OCI-M2 (cell line): ENCODE measurements at regions not wholly inside any gene's neighbourhood (a gene's known extent, or its start where the extent isn't known, plus 50 kb on each side); places are given as distances from the start of the nearest gene placed in this dataset.
"Not testable (repeated sequence)": the region's sequence is repeated elsewhere in the genome, so short reads cannot be mapped to it uniquely, and the experiment has no call there.

Experiments used
- DNase-seq: peaks from one replicate; lab custom pipeline; 2025; ENCODE audit not compliant: unreplicated experiment; lab: John Stamatoyannopoulos, UW

DNA sequence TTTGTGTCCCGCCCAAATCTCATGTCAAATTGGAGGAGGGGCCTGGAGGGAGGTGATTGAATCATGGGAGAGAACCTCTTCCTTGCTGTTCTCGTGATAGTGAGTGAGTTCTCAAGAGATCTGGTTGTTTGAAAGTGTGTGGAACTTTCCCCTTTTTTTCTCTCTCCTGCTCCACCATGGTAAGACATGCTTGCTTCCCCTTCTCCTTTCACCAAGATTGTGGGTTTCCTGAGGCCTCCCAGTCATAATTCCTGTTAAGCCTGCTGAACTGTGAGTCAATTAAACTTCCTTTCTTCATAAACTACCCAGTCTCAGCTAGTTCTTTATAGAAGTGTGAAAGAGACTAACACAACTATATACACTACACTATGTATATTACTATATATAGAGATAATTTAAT, 697.8 kb upstream of the HS3ST1 start:
- no peak for DNase-seq

DNA sequence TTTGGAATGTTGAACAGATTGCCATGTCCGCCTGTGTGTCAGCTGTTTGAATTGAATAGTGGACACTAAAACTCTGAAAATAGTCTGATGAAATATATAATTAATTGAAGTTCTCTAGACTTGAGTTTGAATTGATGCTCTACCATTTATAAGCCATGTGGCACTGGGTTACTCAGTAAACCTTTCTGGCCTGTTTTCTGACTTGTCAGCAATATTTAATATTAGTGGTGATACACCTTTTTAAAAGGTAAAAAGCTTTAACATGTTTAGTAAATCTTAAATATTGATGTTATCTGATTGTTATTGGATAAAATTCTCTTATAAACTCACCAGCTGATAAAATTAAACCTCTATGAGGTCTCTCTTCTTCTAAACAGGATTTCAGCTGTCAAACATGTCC, 695.4 kb upstream of the HS3ST1 start:
- no peak for DNase-seq

DNA sequence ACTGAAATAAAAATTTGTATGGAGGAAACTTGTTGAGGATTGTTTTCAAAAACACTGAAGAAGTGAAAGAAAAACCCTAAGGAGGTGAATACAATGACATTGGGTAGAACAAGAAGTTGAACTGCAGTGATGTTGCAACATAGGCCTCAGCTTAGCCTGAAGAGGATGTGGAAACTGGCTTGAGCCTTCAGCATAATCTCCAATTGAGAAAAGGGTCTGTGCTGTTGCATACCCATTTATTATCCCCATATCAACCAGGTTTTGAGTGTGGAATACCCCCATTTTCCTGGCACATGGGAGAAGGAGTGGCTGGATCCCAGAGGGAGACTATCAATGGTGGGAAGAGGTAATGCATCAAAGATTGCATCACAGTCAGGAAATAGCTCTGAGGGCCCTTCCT, 695.0 kb upstream of the HS3ST1 start:
- no peak for DNase-seq

DNA sequence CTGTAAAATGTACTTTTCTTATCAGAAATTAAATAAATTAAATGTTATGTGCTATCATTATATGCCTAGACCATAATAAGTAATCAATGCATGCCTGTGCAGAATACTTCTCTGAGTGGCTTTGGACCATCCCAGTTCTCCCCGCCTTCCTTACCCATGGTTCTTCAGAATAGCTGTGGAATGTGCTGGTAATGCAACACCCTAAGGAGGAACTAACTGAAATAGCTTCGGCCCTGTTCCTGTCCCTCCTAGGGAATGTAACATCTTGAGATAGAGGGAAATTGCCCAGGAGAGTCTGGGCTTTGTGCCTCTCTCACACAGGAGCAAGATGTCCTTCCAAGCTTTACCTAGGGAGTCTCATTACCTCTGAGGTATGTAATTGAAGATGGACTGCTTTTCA, 693.6 kb upstream of the HS3ST1 start:
- DNase-seq: no peak

- no peak for DNase-seq
These were observed 692.3 kb upstream of the HS3ST1 start for GRCh38 chr4:12120968-12121367.

- no peak for DNase-seq
These were observed 690.0 kb upstream of the HS3ST1 start for GRCh38 chr4:12118651-12119213.

GRCh38 chr4:12116009-12116552, 687.4 kb upstream of the HS3ST1 start:
- no peak for DNase-seq

- no peak for DNase-seq
These were observed 681.9 kb upstream of the HS3ST1 start for GRCh38 chr4:12110627-12111026.

GRCh38 chr4:12109056-12109455, 680.4 kb upstream of the HS3ST1 start:
- DNase-seq: not testable (repeated sequence)

DNA sequence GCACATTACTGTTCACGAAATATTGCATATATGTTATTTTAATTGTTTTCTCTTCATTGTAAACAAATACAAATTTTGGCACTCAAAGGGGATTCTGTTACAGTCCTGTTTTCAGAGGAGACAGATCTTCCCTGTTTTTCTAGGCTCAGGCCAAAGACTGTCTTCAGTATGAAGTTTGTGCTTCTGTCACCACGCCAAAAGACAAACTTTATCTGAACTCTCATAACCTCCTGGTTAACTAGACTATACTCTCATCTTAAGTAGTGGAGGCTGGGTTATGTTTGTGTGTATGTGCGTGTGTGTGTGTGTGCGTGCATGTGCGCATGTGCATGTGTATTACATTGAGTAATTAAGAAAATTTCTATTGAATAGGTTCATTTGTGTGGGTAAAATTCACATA, 676.8 kb upstream of the HS3ST1 start:
- no peak for DNase-seq

GRCh38 chr4:12089920-12090319, 661.2 kb upstream of the HS3ST1 start:
- DNase-seq: not testable (repeated sequence)

DNA sequence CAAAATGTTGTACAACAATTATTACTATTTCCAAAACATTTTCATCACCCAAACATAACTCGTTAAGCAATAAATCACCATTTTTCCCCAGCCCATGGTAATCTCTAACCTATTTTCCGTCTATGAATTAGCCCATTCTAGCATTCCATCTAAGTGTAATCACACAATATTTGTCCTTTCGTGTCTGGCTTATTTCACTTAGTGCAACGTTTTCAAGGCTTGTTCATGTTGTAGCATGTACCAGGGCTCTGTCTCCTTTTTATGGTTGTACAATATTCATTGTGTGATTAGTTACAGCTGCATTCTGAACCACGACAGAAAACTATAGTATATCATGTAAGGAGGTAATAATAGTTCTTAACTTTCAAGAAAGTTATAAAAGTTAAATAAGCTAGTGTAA, 656.0 kb upstream of the HS3ST1 start:
- DNase-seq: no peak

GRCh38 chr4:12071316-12071715, 642.6 kb upstream of the HS3ST1 start:
- no peak for DNase-seq

DNA sequence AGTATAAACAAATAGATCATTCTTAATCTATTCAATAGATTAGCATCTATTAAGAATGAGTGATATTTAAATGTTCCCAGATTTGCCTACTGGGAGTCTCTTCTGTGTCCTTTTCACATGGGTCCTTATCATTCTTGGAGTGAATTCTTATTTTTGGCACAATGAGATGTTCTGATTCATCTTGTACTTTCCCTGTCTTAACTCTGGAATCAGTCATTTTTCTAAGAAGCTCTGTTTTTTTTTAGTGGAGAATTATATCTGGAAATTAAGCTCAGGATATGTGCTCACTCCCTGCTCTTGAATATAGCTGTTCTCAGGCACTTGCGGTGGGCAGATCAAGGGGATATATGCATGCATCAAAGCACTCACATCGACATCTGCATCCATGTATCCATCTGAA, 625.3 kb upstream of the HS3ST1 start:
- no peak for DNase-seq

- no peak for DNase-seq
These were observed 624.9 kb upstream of the HS3ST1 start for GRCh38 chr4:12053556-12053955.

GRCh38 chr4:12050357-12050756, 621.7 kb upstream of the HS3ST1 start:
- no peak for DNase-seq

GRCh38 chr4:12042818-12043217, 614.1 kb upstream of the HS3ST1 start:
- no peak for DNase-seq

- no peak for DNase-seq
These were observed 613.1 kb upstream of the HS3ST1 start for GRCh38 chr4:12041828-12042227.

- no peak for DNase-seq
These were observed 607.8 kb upstream of the HS3ST1 start for GRCh38 chr4:12036450-12036849.

- no peak for DNase-seq
These were observed 599.6 kb upstream of the HS3ST1 start for GRCh38 chr4:12028258-12028657.

GRCh38 chr4:12022409-12022808, 593.7 kb upstream of the HS3ST1 start:
- no peak for DNase-seq

DNA sequence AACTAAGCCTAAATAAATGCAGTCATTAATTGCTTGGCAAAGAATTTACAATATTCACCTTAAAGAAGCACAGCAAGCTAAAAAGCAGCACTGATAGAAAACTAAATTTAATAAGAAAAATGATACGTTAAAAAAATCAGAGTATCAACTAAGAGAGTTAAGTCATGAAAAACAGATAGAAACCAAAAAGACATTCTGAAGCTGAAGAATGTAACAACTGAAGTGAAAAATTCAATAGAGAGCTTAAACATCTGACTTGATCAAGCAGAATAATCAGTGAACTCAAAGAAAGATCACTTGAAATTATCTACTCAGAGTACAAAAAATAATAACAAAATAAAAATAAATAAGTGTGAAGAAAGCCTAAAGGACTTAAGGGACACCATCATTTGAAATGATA, 588.0 kb upstream of the HS3ST1 start:
- DNase-seq: no peak

DNA sequence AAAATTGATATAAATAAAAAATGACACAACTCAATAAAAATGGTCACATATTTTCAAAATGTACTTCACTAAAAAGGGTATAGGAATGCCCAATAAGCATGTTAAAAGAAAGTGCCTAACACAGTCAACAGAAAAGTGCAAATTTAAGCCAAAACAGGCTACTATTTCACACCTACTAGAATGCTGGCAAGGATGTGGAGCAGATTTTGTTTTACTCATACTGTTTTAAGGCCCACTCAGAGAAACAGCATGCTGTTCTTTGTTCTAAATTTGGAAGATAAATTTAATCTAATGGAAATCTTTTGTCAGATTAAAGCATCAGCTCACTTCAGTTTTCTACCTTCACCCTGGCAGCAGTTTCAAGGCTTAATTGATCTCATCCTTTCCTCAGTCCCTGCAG, 576.8 kb upstream of the HS3ST1 start:
- no peak for DNase-seq
